H1 (cell line): ENCODE measurements at regions not wholly inside any gene's neighbourhood (a gene's known extent, or its start where the extent isn't known, plus 50 kb on each side); places are given as distances from the start of the nearest gene placed in this dataset.

ENCODE experiments used
- CTCF ChIA-PET: fragments of 300-600 bp; sonication (Branson Sonifier 250); formaldehyde crosslinking; loops from one replicate; lab custom pipeline; 2021; ENCODE audit not compliant: partially characterized antibody; lab: Charles Lee
- POLR2A ChIA-PET: fragments of 300-600 bp; sonication (Branson Sonifier 250); formaldehyde crosslinking; loops from one replicate; lab custom pipeline; 2021; ENCODE audit warnings: inconsistent platforms; ENCODE audit not compliant: partially characterized antibody; lab: Charles Lee
- DNase-seq, 2 experiments: peaks; one replicate each; pipeline versions ENCODE4 v3.0.0 to v3.0.0-alpha.2; 2010 to 2022; ENCODE audit warnings: low spot score in 2 of 2, low read depth in 1 of 2, mixed read lengths in 1 of 2
- FAIRE-seq: peaks from 2 replicates; lab custom pipeline; 2011; peaks lifted over from hg19 to GRCh38; lab: Jason Lieb, UNC
- H2AFZ ChIP-seq: 2 replicates; pipeline ENCODE4 v1.8.1; 2012; ENCODE audit warnings: low read length, inconsistent platforms
- H2AK5ac ChIP-seq: 2 replicates; pipeline ENCODE4 v1.6.1; 2013; ENCODE audit warnings: low read depth, low read length
- H2BK120ac ChIP-seq: replicated peaks from 2 replicates; pipeline ENCODE3; 2013; ENCODE audit warnings: low read depth, low read length, inconsistent platforms
- H2BK12ac ChIP-seq: 2 replicates; pipeline ENCODE4 v1.6.1; 2013; ENCODE audit warnings: low read depth, low read length
- H2BK15ac ChIP-seq: 2 replicates; pipeline ENCODE4 v1.6.1; 2013; ENCODE audit warnings: low read length
- H2BK20ac ChIP-seq: 2 replicates; pipeline ENCODE4 v1.6.1; 2013; ENCODE audit warnings: low read length
- H2BK5ac ChIP-seq: 2 replicates; pipeline ENCODE4 v1.6.1; 2013; ENCODE audit warnings: low read depth, low read length
- H3K14ac ChIP-seq: 2 replicates; pipeline ENCODE4 v1.6.1; 2013; ENCODE audit warnings: inconsistent platforms; ENCODE audit not compliant: insufficient read length
- H3K18ac ChIP-seq: 2 replicates; pipeline ENCODE4 v1.6.1; 2013; ENCODE audit warnings: low read length; ENCODE audit errors: extremely low read depth
- H3K23ac ChIP-seq: 2 replicates; pipeline ENCODE4 v1.6.1; 2013; ENCODE audit warnings: inconsistent platforms; ENCODE audit not compliant: insufficient read length
- H3K23me2 ChIP-seq: 2 replicates; pipeline ENCODE4 v1.6.1; 2013; ENCODE audit warnings: low read depth, low read length
- H3K27ac ChIP-seq: 2 replicates; pipeline ENCODE4 v1.6.1; 2011; ENCODE audit warnings: low read depth, low read length, inconsistent platforms
- H3K27me3 ChIP-seq, 4 experiments: replicated peaks in 1 of 4; 1 replicate in 1 of 4; 2 replicates in 3 of 4; pipeline versions ENCODE4 v1.6.1 to v1.8.1; 2011 to 2013; ENCODE audit warnings: low read length in 3 of 4, mild to moderate bottlenecking in 3 of 4, inconsistent platforms in 2 of 4, mixed read lengths in 2 of 4, moderate library complexity in 1 of 4; ENCODE audit not compliant: control insufficient read depth in 3 of 4, insufficient read depth in 3 of 4; ENCODE audit errors: extremely low read depth in 1 of 4
- H3K36me3 ChIP-seq, 4 experiments: 2 replicates each; pipeline versions ENCODE4 v1.6.1 to v1.8.1; 2011 to 2013; ENCODE audit warnings: mild to moderate bottlenecking in 4 of 4, low read length in 3 of 4, moderate library complexity in 2 of 4, control low read depth in 1 of 4, inconsistent platforms in 1 of 4; ENCODE audit not compliant: insufficient read depth in 4 of 4, control insufficient read depth in 2 of 4
- H3K4ac ChIP-seq: replicated peaks from 2 replicates; pipeline ENCODE3; 2013; ENCODE audit warnings: low read length, low read depth, mixed read lengths, inconsistent platforms; ENCODE audit not compliant: insufficient read length
- H3K4me1 ChIP-seq, 4 experiments: replicated peaks in 1 of 4; 1 replicate in 1 of 4; 2 replicates in 3 of 4; pipeline versions ENCODE4 v1.6.1 to v1.8.1; 2011 to 2013; ENCODE audit warnings: low read length in 3 of 4, inconsistent platforms in 2 of 4, mixed read lengths in 1 of 4; ENCODE audit not compliant: insufficient read depth in 4 of 4, control insufficient read depth in 3 of 4
- H3K4me2 ChIP-seq, 2 experiments: 2 replicates each; pipeline versions ENCODE4 v1.6.1 to v1.8.1; 2011 to 2013; ENCODE audit warnings: low read depth in 2 of 2, low read length in 2 of 2, control low read depth in 1 of 2, inconsistent platforms in 1 of 2, mild to moderate bottlenecking in 1 of 2; ENCODE audit not compliant: insufficient read depth in 1 of 2
- H3K4me3 ChIP-seq, 4 experiments: fragments of 200-600, 300-600 bp in 1 of 4; sonication (generic), shearing (Covaris generic), sonication (Bioruptor Twin) in 1 of 4; 2 replicates each; pipeline versions ENCODE4 v1.5.1 to v1.8.1; 2011 to 2016; ENCODE audit warnings: low read length in 4 of 4, low read depth in 3 of 4, control low read depth in 2 of 4, inconsistent platforms in 2 of 4, mild to moderate bottlenecking in 2 of 4, mixed read lengths in 1 of 4, moderate library complexity in 1 of 4; ENCODE audit not compliant: insufficient read depth in 2 of 4; ENCODE audit errors: extremely low read depth in 1 of 4
- H3K56ac ChIP-seq: replicated peaks from 2 replicates; pipeline ENCODE3; 2013; ENCODE audit warnings: low read depth, mild to moderate bottlenecking, mixed read lengths, low read length, inconsistent platforms; ENCODE audit not compliant: insufficient read length
- H3K79me1 ChIP-seq: 2 replicates; pipeline ENCODE4 v1.6.1; 2013; ENCODE audit warnings: low read depth, low read length, control low read depth
- H3K79me2 ChIP-seq, 2 experiments: 2 replicates each; pipeline versions ENCODE4 v1.6.1 to v1.8.1; 2012 to 2013; ENCODE audit warnings: low read length in 2 of 2, mild to moderate bottlenecking in 2 of 2, inconsistent platforms in 1 of 2; ENCODE audit not compliant: insufficient read depth in 2 of 2, control insufficient read depth in 1 of 2
- H3K9ac ChIP-seq, 4 experiments: replicated peaks in 1 of 4; 1 replicate in 1 of 4; 2 replicates in 3 of 4; pipeline versions ENCODE4 v1.6.1 to v1.8.1; 2011 to 2013; ENCODE audit warnings: low read depth in 3 of 4, low read length in 3 of 4, control low read depth in 2 of 4, mild to moderate bottlenecking in 2 of 4, moderate library complexity in 2 of 4, inconsistent platforms in 1 of 4; ENCODE audit errors: extremely low read depth in 1 of 4
- H3K9me3 ChIP-seq, 2 experiments: 2 replicates each; pipeline versions ENCODE4 v1.6.1 to v1.8.1; 2012 to 2013; ENCODE audit warnings: mild to moderate bottlenecking in 2 of 2, moderate library complexity in 2 of 2, control low read depth in 1 of 2, inconsistent platforms in 1 of 2, low read depth in 1 of 2, low read length in 1 of 2, mixed read lengths in 1 of 2; ENCODE audit not compliant: insufficient read depth in 2 of 2
- H4K20me1 ChIP-seq, 2 experiments: replicated peaks in 1 of 2; 2 replicates each; pipeline versions ENCODE3 to v1.8.1; 2011 to 2013; ENCODE audit warnings: inconsistent platforms in 2 of 2, low read length in 2 of 2, mild to moderate bottlenecking in 1 of 2; ENCODE audit not compliant: insufficient read depth in 2 of 2, control insufficient read depth in 1 of 2
- H4K5ac ChIP-seq: 2 replicates; pipeline ENCODE4 v1.6.1; 2013; ENCODE audit warnings: low read length, low read depth, mixed read lengths, inconsistent platforms; ENCODE audit not compliant: insufficient read length
- H4K8ac ChIP-seq: 2 replicates; pipeline ENCODE4 v1.8.0; 2013; ENCODE audit warnings: mild to moderate bottlenecking, moderate library complexity, low read length, inconsistent platforms; ENCODE audit not compliant: insufficient read depth; ENCODE audit errors: extremely low read depth
- H4K91ac ChIP-seq: replicated peaks from 2 replicates; pipeline ENCODE3; 2013; ENCODE audit warnings: low read length, mixed read lengths, inconsistent platforms; ENCODE audit not compliant: insufficient read length
- ASH2L ChIP-seq: fragments of 200-600, 300-600 bp; sonication (generic); IDR thresholded peaks from one replicate; pipeline ENCODE4 v1.7.1; 2017; ENCODE audit warnings: low read length
- BRCA1 ChIP-seq: IDR thresholded peaks from 2 replicates; pipeline ENCODE4 v1.6.1; 2012; ENCODE audit warnings: low read depth, low read length, improper control_type of control experiment
- CREB1 ChIP-seq: IDR thresholded peaks from 2 replicates; pipeline ENCODE4 v1.6.1; 2012; ENCODE audit warnings: inconsistent platforms
- EP300 ChIP-seq, 2 experiments: IDR thresholded peaks; 1 replicate in 1 of 2; 2 replicates in 1 of 2; pipeline ENCODE4 v1.6.1; 2011 to 2012; ENCODE audit warnings: low read depth in 2 of 2, low read length in 2 of 2, mild to moderate bottlenecking in 2 of 2, borderline replicate concordance in 1 of 2, inconsistent platforms in 1 of 2, moderate library complexity in 1 of 2
- HDAC2 ChIP-seq, 2 experiments: fragments of 300-600 bp in 1 of 2; sonication (generic) in 1 of 2; IDR thresholded peaks; 2 replicates each; pipeline ENCODE4 v1.6.1; 2011 to 2012; ENCODE audit warnings: low read depth in 2 of 2, low read length in 2 of 2, mild to moderate bottlenecking in 2 of 2, moderate library complexity in 2 of 2, borderline replicate concordance in 1 of 2, inconsistent platforms in 1 of 2
- NANOG ChIP-seq: IDR thresholded peaks from 2 replicates; pipeline ENCODE4 v1.6.1; 2011; ENCODE audit warnings: low read length, low read depth, mild to moderate bottlenecking, inconsistent platforms; ENCODE audit not compliant: insufficient read depth, poor library complexity, severe bottlenecking
- RAD21 ChIP-seq, 2 experiments: IDR thresholded peaks in 1 of 2; conservative IDR thresholded peaks in 1 of 2; 2 replicates each; pipeline ENCODE4 v1.6.1; 2011; ENCODE audit warnings: low read depth in 2 of 2, low read length in 2 of 2, improper control_type of control experiment in 1 of 2, inconsistent platforms in 1 of 2, mild to moderate bottlenecking in 1 of 2, moderate library complexity in 1 of 2
- RXRA ChIP-seq: IDR thresholded peaks from 2 replicates; pipeline ENCODE4 v1.6.1; 2011; ENCODE audit warnings: low read depth, mild to moderate bottlenecking, low read length, moderate library complexity; ENCODE audit not compliant: insufficient read depth
- TEAD4 ChIP-seq: IDR thresholded peaks from 2 replicates; pipeline ENCODE4 v1.6.1; 2012; ENCODE audit warnings: low read depth, low read length, inconsistent platforms, mixed read lengths
- YY1 ChIP-seq: IDR thresholded peaks from 2 replicates; pipeline ENCODE4 v1.6.1; 2011; ENCODE audit warnings: low read depth, mild to moderate bottlenecking, low read length
- ZNF274 ChIP-seq: IDR thresholded peaks from 2 replicates; pipeline ENCODE4 v1.7.0; 2012; ENCODE audit warnings: low read length, borderline replicate concordance; ENCODE audit errors: extremely low read depth
- WGBS, 2 experiments: shearing (Covaris generic) in 1 of 2; methylation state at CpG; one replicate each; pipeline versions ENCODE4 v1.1.6 to v1.1.7; 2013 to 2015; ENCODE audit warnings: low lambda C conversion rate in 2 of 2, mixed read lengths in 2 of 2, inconsistent platforms in 1 of 2, low coverage in 1 of 2, missing lambda C conversion rate in 1 of 2; ENCODE audit not compliant: insufficient replicate concordance in 2 of 2, insufficient coverage in 1 of 2, insufficient read length in 1 of 2; ENCODE audit errors: extremely low coverage in 1 of 2, missing lambda C conversion rate in 1 of 2; 5-methylcytosine and 5-hydroxymethylcytosine counted together
- TF ChIP-seq, protein P1 (sequence below): IDR thresholded peaks from 2 replicates; pipeline ENCODE4 v1.6.1; 2011; ENCODE audit warnings: low read depth, mild to moderate bottlenecking, low read length; ENCODE audit not compliant: insufficient read depth

DNA sequence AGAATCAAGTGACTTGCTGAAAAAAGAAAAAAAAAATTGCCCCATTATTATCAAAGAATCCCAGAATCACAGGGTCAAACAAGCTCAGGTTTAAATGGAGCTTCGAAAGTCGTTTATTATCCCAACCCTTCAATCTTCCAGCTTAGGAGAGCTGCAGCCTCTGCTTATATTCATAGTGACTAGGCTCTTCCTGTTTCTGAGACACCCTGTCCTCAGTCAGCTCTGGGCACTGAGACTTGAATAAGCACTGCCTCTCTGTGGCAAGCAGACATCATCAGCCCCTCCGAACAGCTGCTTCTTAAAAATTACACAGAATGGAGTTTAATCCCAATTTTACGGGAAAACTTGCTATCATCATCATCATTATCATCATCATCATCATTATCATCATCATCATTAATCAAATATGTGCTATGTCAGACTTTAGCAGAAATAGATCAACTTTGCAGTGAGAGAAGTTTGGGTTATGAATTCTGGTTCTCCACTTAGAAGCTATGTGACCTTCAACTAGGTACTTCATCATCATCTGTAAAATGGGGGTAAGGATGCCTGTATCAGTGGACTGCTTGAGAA lies 614.0 kb upstream of the SYNCRIP start:
- CTCF ChIA-PET: interaction anchor here (0.5 to 0.6 kb wide), 2 partner anchors 9 to 257 kb away, joined by 3 to 4 read pairs; no protein-coding TSS in a partner anchor
- no peak for FAIRE-seq
- TF ChIP-seq RXRA (no peak), YY1 (no peak), ASH2L (no peak), CREB1 (no peak), ZNF274 (no peak), BRCA1 (no peak), EP300 (IDR thresholded peaks at IDR 0.05; ENCODE audit: borderline replicate concordance in 1 of 2, low read depth in 2 of 2, low read length in 2 of 2) (no peak), RAD21 (IDR thresholded peaks at IDR 0.05 in 1 of 2, conservative IDR thresholded peaks at IDR 0.05 in 1 of 2; ENCODE audit: low read depth in 2 of 2, low read length in 2 of 2) (no peak), TEAD4 (no peak), HDAC2 (IDR thresholded peaks at IDR 0.05; ENCODE audit: borderline replicate concordance in 1 of 2, low read depth in 2 of 2, low read length in 2 of 2) (no peak), NANOG (no peak)
- TF ChIP-seq, protein P1, sequence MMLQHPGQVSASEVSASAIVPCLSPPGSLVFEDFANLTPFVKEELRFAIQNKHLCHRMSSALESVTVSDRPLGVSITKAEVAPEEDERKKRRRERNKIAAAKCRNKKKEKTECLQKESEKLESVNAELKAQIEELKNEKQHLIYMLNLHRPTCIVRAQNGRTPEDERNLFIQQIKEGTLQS: no peak

More for the DNA sequence above, 614.0 kb upstream of the SYNCRIP start:
- POLR2A ChIA-PET: no interaction called here
- no peak overlapping the region for H2AFZ ChIP-seq
- no peak overlapping the region for H2BK20ac ChIP-seq
- H3K79me1 ChIP-seq: no peaks in the 10 kb centered on the region
- no peaks in the 10 kb centered on the region for H3K79me2 ChIP-seq
- no peak overlapping the region for H2BK120ac ChIP-seq
- no peak overlapping the region for H3K4me2 ChIP-seq
- no peaks in the 10 kb centered on the region for H3K27me3 ChIP-seq
- H3K14ac ChIP-seq: no peak overlapping the region
- no peak overlapping the region for H2AK5ac ChIP-seq
- no peak overlapping the region for H3K27ac ChIP-seq
- no peak overlapping the region for H3K9ac ChIP-seq
- no peaks in the 10 kb centered on the region for H3K23me2 ChIP-seq
- peaks cover 3 to 4% of the 10 kb centered on the region in 2 experiments; a peak in 2 of 4 replicates for H3K9me3 ChIP-seq
- no peak overlapping the region for H3K4ac ChIP-seq
- no peak for DNase-seq
- no peak overlapping the region for H3K56ac ChIP-seq
- no peak overlapping the region for H2BK5ac ChIP-seq
- no peaks in the 10 kb centered on the region for H3K36me3 ChIP-seq
- 89% methylated on average over 4 of the region's 4 CpGs; no CpG with 5 or more reads in 1 of the 2 experiments for WGBS, 2 experiments
- no peak overlapping the region for H4K5ac ChIP-seq
- H4K20me1 ChIP-seq: no peaks in the 10 kb centered on the region
- no peak overlapping the region for H4K91ac ChIP-seq
- no peaks in the 10 kb centered on the region for H3K4me1 ChIP-seq
- H4K8ac ChIP-seq: no peak overlapping the region
- no peak overlapping the region for H2BK15ac ChIP-seq
- no peak overlapping the region for H3K18ac ChIP-seq
- no peak overlapping the region for H3K4me3 ChIP-seq
- H3K23ac ChIP-seq: no peak overlapping the region
- H2BK12ac ChIP-seq: no peak overlapping the region
